GM19324 (cell line): ENCODE measurements at regions not wholly inside any gene's neighbourhood (a gene's known extent, or its start where the extent isn't known, plus 50 kb on each side); places are given as distances from the start of the nearest gene placed in this dataset.

ENCODE experiments used
- ATAC-seq: cut with Tn5 transposase; IDR thresholded peaks from one replicate; pipeline ENCODE4 v1.9.1; 2021; ENCODE audit warnings: mild to moderate bottlenecking, moderate library complexity; ENCODE audit not compliant: unreplicated experiment, low FRiP score

GRCh38 chr9:91118704-91119025 lies 243.1 kb downstream of the AUH start:
- ATAC-seq: no peak

- no peak for ATAC-seq
Measured at GRCh38 chr9:91119142-91119541, 242.6 kb downstream of the AUH start.

GRCh38 chr9:91119679-91120078 lies 242.0 kb downstream of the AUH start:
- ATAC-seq: no peak

- no peak for ATAC-seq
Measured at GRCh38 chr9:91120200-91120599, 241.5 kb downstream of the AUH start.

GRCh38 chr9:91122755-91123154 lies 239.0 kb downstream of the AUH start:
- no peak for ATAC-seq

GRCh38 chr9:91126761-91127445 lies 234.8 kb downstream of the AUH start:
- no peak for ATAC-seq

GRCh38 chr9:91127653-91128052 lies 234.1 kb downstream of the AUH start:
- no peak for ATAC-seq

- no peak for ATAC-seq
Measured at GRCh38 chr9:91130796-91131318, 230.9 kb downstream of the AUH start.

- ATAC-seq: no peak
Measured at GRCh38 chr9:91131433-91131839, 230.3 kb downstream of the AUH start.

- no peak for ATAC-seq
Measured at GRCh38 chr9:91132576-91133073, 229.1 kb downstream of the AUH start.

- ATAC-seq: no peak
Measured at GRCh38 chr9:91134608-91135007, 227.1 kb downstream of the AUH start.

GRCh38 chr9:91137391-91137790 lies 224.3 kb downstream of the AUH start:
- no peak for ATAC-seq

GRCh38 chr9:91138760-91139159 lies 223.0 kb downstream of the AUH start:
- no peak for ATAC-seq

- ATAC-seq: no peak
Measured at GRCh38 chr9:91141407-91141965, 220.2 kb downstream of the AUH start.

- no peak for ATAC-seq
Measured at GRCh38 chr9:91143162-91143561, 218.6 kb downstream of the AUH start.

- ATAC-seq: no peak
Measured at GRCh38 chr9:91143642-91144041, 218.1 kb downstream of the AUH start.

GRCh38 chr9:91144769-91145168 lies 216.9 kb downstream of the AUH start:
- no peak for ATAC-seq

GRCh38 chr9:91145496-91145895 lies 216.2 kb downstream of the AUH start:
- no peak for ATAC-seq

- ATAC-seq: no peak
Measured at GRCh38 chr9:91146391-91147019, 215.2 kb downstream of the AUH start.

- no peak for ATAC-seq
Measured at GRCh38 chr9:91147079-91147708, 214.5 kb downstream of the AUH start.

GRCh38 chr9:91148306-91148705 lies 213.4 kb downstream of the AUH start:
- ATAC-seq: no peak
